ENCODE measurements at regions not wholly inside any gene's neighbourhood (a gene's known extent, or its start where the extent isn't known, plus 50 kb on each side); places are given as distances from the start of the nearest gene placed in this dataset.
"Not testable (repeated sequence)": the region's sequence is repeated elsewhere in the genome, so short reads cannot be mapped to it uniquely, and the experiment has no call there.

DNA sequence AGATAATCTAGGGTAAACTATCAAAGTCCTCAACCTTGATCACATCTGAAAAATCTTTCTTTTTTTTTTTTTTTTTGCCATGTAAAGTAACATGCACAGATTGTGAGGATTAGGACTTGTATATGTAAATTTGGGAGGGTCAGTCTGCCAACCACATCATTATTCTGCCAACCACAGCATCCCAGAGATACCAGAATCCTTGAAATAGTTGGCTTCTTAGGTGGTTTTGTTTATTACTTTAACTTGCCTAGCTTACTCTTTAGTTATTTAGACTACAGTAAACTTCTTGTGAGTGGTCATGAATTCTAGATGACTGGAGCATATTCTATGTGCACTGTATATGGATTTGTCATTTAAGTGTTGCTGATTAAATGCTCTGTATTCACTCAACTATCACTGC lies 242.1 kb upstream of the RBMS1 start:
- DNase-seq: no peak

DNA sequence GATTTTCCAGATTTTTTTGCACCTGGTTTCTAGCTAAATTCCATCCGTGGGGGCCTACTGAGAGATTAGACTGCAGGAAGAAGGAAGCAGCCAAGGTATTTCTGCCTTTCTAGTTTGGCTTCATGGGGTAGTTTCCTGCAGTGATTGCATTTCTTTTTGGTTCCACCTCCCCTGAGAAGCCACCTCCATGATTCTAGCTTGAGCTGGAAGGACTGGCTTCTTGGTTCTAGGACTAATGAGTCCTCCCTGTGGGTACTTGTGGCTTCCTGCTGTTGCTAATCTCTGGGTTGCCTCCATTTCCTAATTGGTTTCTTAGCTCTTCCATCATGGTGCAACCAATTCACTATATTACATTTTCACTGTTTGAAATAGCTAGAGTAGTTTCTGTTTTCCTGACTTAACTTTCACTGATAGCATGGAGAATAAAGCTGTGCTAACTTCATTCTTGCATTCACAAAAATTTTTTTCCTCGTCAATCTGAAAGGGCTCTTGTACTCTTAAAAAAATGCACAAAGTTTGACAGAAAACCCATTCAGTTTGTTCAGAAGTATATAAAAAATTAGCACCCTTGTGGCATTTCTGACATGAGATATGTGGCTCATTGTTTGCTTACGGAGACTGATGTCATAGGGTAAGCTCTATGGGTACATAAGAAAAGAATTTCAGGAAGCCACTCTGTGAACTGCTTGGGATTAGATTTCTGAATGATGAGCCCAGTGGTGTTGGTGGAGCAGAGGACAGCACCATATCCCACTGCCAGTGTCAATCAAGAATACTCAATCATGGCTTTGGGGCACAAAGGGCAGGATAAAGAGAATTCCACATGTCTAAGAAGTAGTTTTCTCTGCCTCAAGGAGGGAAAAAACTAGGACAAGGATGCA lies 242.8 kb upstream of the RBMS1 start:
- no peak for DNase-seq

DNA sequence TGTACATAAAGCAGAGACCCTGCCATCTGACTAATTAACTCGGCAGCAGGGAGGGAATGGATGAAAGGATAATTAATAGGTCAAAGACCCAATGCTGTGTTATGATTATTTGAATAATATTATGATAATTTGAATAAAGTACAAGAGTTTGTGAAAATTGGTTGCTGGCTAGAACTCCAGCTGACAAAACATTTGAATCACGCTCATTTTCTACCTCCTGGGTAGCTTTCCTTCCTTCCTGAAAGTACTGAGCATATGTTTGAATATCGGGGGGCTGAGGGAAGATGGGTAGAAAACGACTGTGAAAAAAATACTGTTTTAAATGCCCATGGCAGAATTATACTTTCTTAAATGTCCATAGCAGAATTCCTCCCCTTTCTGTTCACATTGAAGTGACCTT lies 243.6 kb upstream of the RBMS1 start:
- no peak for DNase-seq

DNA sequence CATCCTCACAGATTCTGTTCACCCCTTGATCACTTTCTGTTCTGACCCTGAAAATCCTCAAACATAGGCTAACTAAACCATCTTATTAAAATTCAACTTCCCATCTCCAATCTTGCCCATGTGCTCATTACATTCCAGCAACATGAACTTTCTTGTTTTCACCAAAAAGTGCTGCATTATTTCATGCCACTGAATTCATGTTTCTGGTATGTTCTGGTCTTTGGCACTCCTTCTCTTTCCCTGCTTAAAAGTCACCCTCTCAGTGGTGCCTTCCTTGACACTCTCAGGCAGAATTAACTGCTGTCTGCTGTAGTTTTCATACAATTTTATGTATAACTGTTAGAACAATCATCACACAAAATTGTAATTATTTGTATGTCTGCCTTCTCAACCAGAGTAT lies 247.7 kb upstream of the RBMS1 start:
- no peak for DNase-seq

DNA sequence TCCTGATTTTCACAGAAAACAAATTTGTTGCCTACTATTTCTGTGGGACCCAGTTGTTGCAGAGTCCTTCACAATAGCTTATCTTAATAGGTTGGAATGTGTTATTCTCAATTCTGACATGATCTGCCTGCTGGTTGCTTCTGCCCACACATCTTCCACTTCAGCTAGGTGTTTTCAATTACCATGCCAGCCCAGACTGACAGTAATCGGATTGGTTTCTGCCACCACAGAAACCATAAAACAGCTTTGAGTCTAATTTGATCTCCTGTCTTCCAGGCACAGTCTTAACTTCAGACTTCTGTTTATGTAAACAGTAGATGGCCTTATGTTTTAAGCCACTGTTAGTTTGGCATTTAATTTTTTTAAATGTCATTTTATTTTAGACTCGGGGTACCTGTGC lies 248.2 kb upstream of the RBMS1 start:
- DNase-seq: no peak

DNA sequence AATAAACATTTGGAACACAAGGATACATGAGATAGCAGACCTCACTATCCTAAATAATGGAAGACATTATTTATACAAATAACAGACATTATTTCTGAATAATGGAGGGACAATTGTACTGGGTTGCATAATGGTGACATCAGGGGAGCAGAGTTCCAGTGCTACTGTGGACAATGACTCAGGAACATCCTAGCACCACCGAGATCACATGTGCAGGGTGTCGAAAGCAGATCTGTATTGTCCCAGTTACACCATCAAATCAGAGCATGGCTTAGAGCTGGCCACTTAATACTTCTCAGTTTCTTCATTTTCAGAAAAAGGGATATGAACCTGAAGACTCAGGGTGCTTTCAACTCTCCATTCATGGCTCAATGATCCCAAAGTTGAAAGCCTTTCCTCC lies 249.1 kb upstream of the RBMS1 start:
- DNase-seq: no peak

DNA sequence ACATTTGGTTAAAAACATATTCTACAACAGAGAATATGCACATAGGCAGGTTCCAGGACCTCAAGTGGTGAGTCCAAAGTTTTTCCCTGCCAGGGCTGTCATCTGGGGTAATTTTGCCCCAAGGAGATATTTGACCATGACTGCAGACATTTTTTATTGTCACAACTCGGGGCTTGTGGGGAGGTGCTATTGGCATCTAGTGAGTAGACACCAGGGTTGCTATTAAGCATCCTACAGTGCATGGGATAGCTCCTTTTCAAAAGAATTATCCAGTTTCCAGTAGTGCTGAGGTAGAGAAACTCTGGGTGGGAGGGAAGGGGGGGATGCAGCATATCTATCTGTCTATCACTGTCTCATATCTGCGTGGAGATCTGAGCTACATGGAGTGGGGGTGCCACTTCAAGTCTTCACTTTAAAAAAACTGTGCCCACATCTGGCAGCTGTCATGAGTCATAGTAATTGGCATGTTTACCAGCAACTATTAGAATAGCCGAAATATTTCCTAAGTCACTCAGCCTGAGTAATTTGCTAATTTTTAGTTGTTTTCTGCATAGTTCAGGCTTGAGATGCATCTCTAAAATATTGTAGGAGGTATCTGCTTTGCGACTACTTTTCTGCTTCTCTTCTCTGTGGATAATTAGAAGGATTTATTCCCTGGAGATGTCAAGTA lies 254.0 kb upstream of the RBMS1 start:
- no peak for DNase-seq

DNA sequence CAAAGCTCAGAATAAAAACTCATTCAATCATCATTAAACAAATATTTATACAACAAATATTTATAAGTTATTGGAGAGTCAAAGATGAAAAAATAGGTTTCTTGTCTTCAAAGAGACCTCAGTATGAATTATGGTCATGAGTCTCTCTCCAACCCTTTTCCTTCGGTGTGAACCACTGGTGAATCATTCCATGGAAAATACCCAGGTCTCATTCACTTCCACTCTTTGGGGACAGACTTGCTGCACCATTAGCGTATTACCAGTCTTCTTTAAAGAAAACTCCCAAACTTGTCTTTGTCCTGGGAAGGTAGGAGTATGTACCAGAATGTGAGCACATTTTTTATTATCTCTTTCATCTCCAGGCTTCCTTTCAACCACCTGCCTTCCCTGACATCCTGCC lies 257.4 kb upstream of the RBMS1 start:
- no peak for DNase-seq

DNA sequence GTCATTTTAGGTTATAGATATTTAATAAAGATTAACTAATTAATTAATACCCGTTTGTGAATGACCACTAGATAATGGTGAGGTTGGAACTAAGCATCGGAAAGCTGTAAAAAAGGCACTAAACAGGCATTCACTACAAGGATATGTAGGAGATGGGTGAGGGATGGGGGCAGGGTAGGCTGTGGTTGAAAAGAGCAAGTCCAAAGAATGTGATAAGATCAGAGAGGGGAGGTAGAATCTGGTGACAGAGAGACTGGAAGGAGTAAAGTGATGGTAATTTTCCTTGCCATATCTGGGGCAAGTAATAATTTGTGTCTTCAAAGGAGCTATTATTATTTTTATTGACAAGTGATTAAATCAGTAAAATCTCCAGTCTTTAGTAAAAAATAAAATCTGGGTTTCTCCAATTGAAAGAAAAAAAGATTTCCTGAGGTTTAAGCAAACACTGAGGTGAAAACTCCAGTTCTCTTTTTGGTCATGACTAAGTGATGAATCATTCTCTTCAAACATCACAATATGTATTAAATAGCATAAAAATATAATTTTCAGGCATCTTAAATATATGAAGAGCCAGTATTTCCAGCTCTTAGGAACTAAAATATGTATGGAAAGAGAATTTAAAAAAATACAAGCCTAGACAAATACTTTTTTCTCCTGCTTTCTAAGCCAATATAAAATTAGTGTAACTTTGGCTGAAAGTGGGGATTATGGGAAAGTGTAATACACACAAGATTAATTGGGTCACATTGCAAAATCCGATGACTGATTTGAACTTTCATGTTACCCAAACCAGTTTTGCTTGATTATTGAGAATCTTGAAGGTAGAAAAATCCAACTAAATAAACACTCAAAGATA lies 259.1 kb upstream of the RBMS1 start:
- DNase-seq: no peak

DNA sequence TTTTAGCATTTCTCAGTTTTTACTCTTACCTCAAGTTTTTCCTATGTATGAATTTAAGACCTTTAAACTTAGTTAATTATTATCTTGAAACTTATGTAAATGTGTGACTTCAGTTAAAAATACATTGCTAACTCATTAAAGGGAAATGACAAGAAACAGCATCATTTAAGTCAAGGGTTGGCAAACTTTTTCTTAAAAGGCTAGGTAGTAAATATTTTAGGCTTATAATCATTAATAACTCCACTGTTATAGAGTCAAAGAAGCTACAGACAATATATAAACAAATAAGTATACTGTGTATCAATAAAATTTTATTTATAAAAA lies 259.7 kb upstream of the RBMS1 start:
- no peak for DNase-seq

DNA sequence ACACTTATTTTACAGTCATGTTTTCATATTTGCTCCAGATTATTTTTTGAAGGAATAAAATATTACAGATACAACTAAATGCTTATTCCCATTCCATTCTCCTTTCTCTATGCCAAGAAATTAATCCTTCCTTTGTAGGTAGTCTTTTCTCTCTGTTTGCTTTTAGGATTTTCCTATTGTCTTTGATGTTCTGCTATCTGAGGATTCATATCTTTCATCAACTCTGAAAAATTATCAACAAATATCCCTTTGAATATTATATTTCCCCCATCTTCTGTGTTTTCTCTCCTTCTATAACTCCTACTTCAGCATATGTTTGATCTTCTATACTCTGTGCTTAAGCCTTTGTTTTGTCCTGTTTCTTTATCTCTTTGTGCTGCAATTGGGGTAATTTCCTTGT lies 260.4 kb upstream of the RBMS1 start:
- no peak for DNase-seq

DNA sequence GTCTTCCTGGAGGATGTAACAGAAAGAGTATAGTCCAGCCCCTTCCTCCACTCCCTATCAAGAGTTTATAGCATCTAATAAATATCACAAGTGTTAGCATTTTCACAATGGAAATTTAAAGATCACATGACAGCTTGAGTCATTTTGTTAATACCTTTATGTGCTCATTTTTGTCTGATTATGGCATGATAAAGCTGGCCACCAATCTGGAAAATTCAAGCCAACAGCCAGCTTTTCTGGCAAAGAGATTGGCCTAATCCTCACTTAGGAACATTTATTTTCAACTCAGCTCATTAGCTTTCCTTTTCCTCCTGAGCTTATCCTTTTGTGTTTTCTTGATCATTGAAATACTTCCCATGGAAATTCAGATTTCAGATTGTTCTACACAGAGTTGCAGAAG lies 262.9 kb upstream of the RBMS1 start:
- DNase-seq: no peak

DNA sequence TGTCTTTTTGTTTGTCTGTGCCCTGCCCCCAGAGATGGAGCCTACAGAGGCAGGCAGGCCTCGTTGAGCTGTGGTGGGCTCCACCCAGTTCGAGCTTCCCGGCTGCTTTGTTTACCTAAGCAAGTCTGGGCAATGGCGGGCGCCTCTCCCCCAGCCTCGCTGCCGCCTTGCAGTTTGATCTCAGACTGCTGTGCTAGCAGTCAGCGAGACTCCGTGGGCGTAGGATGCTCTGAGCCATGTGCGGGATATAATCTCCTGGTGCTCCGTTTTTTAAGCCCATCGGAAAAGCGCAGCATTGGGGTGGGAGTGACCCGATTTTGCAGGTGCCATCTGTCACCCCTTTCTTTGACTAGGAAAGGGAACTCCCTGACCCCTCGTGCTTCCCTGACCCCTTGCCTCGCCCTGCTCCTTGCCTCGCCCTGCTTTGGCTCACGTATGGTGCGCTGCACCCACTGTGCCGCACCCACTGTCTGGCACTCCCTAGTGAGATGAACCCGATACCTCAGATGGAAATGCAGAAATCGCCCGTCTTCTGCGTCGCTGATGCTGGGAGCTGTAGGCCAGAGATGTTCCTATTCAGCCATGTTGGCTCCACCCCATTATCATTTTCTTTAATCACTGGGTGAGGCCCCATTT lies 269.0 kb upstream of the RBMS1 start:
- DNase-seq: not testable (repeated sequence)

DNA sequence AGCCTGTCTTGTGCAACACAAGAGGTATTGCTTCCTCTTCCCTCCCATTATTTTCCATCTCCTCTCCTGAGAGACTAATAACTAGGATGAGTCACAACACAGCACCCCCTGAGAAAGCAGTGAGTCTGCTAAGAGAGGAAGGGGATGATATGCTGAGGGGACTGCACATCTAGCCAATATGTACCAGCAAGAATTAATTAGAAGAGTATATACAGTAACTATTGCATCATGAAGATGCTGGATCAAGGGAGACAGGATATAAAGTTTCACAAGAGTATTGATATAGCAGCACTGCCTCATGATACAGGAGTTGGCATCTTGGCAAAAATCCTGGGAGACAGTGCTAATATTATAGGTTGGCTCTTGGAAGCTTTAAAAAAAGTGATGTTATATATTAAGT lies 289.9 kb upstream of the RBMS1 start:
- no peak for DNase-seq

DNA sequence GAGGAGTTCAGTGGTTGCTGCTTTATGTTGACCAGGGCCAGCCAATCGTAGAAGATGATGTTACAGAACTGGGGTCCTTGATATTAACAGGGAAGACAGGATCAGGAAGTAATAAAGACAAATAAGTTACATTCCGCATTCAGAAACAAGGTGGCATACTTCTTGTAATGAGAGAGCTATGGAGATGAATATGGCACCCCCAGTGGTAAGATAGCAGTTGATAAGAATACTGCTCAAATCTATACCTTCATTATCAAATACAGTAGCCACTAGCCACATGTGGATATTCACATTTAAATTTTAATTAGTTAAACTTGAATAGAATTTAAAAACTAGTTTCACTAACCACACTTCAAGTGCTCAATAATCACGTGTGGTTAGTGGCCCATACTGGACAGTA lies 290.4 kb upstream of the RBMS1 start:
- DNase-seq: no peak

DNA sequence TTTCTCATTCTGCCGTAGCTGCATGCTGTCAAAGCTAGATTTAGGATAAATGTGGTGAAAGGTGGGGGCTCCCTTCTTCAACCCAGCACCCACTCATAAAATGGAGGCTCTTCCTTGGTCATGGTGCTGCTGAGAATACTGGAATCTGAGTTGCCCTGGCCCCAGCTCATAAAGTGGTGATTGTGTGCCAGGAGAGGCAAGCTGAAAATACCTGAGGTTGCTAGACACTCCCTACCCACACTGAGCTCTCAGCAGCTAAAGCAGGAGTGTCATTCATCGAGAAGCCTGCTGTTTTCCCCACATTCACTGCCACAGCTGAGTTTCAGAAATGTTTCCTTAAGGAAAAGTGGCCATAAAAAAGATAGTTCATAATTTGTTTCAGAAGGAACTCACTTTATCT lies 297.1 kb upstream of the RBMS1 start:
- DNase-seq: no peak

DNA sequence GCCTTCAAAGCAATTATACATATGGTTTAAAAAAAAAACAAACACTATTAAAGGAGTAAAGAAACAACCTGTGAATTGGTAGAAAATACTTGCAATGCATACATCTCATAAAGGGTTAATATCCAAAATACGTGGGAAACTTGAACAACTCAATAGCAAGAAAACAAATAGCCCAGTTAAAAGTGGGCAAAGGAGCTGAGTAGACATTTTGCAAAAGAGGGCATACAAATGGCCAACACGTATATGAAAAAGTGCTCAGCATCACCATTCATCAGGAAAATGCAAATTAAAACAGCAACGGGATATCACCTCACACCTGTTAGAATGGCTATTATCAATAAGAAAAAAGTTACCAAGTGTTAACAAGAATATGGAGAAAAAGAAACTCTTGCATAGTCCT lies 298.3 kb upstream of the RBMS1 start:
- no peak for DNase-seq

DNA sequence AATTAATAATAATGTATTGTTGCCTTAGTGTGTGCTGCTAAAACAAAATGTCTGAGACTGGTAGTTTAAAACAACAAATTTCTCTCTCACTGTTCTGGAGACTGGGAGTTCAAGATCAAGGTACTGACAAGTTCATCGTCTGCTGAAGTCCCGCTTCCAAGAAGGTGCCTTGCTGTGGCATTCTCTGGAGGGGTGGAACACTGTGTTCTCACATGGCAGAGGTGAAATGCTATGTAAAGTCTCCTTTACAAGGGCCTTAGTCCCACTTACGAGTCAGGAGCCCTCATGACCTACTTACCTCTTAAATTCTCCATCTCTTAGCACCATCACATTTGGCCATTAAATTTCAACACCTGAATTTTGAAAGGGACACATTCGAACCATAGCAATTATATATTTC lies 299.2 kb upstream of the RBMS1 start:
- DNase-seq: no peak

DNA sequence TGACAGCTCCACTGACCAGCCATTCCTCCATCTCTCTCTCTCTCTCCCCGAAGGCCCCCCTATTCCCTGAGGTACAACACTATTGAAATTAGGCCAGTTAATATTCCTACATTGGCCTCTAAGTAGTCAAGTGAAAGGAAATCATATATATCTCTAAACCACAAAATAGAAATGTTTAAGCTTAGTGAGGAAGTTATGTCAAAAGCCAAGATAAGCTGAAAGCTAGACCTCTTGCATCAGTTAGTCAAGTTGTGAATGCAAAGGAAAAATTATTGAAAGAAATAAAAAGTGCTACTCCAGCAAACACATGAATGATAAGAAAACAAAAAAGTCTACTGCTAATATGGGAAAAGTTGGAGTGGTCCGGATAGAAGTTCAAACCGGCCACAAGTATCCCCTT lies 301.3 kb upstream of the RBMS1 start:
- DNase-seq: no peak

DNA sequence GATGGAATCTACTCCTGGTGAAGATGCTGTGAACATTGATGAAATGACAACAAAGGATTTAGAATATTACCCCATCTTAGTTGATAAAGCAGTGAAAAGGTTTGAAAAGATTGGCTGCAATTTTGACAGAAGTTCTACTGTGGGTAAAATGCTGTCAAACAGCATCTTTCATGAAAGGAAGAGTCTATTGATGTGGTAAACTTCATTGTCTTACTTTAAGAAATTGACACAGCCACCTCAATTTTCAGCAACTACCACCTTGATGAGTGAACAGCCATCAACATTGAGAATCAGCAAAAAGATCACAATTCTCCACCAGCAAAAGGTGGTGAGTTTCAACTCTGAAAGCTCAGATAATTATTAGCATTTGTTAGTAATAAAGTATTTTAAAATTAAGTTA lies 310.3 kb upstream of the RBMS1 start:
- DNase-seq: no peak

DNA sequence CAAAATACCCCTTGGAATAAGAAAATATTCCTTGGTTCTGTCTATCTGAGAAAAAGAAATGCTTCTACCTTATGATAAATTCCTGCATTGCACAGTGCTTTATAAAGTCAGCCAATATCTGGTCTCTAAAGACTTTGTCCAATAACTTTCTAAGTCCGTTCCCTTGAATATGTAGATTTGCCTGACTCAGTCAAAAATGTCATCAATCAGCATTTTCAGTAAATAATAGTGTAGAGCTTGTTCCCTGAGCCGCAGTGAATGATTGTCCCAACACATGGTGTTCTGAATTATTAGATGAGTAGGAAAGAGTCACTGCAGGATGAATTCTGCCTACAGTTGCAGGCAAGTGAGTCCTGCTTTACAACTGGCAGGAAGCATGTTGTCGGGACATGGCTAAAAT lies 316.8 kb upstream of the RBMS1 start:
- DNase-seq: no peak

DNA sequence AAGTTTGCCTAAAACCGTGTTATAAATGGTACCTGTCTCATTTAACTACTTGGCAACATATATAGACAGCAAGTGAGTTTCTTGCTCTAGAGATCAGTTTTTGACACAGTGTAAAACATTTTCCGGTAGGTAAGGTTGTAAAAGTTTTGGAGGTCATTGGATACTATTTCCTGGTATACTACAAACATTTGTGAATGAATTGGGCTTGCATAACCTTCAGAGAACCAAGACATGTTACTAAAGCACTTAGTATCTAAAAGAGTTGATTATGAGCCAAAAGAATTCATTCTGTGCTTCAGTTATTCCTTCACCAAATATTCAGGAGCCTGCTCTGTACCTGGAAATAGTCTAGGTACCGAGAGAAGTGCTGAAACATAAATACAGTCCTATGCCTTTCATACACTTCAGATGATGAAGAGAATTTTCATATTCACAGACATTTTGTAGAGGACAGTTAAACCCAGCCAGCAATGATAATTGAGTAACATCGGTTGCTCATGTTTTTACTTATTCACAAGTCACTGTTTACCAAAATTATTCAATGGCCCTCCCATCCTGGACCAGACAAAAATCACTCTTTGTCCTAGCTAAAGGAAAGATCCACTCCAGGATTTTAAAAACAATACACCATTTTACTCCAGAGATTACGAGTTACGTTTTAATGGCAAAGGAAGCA lies 319.4 kb upstream of the RBMS1 start:
- no peak for DNase-seq

DNA sequence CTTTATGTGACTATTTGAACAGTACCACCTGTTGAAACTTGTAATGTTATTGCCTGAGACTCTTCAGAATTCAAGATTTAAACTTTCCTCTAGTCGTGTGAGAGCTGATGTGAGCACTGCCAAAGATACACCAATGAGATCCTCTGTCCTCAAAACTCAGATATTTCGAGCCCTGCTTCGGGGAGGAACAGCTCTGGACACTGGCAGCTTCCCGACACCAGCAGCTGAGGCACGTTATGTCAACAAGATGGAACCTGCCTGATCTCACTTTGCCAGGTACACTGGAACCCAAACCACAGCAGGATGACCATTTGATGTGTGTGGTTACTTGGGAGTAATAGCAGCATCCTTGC lies 319.9 kb upstream of the RBMS1 start:
- no peak for DNase-seq
